ENCODE measurements at regions not wholly inside any gene's neighbourhood (a gene's known extent, or its start where the extent isn't known, plus 50 kb on each side); places are given as distances from the start of the nearest gene placed in this dataset.

DNA sequence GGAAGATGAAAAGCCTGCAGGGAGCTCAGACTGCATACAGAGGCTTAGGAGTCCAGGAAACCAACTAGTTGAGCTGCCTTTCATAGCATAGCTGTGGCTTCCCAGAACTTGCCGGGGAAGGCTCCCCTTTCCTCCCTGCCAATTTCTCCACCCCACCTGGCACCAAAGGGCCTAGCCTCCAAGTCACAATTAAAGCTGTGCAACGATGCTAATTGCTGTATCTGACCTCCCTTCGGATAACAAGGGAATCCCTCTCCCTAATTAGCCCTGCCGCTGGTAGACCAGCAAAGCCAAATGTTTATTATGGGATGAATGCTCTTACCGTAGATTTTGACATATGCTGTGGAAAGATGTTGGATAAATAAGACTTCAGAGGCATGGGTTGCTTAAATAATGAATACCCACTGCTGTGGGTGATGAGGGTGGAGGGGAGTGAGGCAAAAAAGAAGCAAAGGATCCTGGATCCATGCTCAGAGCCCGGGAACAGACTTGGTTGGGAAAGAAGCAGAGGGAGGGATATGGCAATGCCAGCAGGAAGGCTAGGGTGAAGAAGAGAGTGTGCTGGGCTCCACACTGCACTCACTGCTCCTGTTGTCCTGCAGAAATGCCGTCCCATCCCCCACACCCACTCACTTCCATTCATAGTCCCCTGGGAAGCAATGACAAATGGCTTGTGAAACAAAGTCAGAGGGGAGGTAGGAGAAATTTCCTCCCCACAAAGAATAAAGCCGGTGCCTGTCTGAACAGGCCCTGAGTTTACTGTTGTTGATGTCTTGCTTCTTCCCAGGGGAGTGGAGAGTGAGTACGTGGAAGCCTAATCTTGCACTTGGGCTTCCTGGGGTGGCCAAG, 608.1 kb upstream of the CADM1 start:
- DNase-seq (ENCODE audit: low read depth): no peak
- TF ChIP-seq, protein P1, sequence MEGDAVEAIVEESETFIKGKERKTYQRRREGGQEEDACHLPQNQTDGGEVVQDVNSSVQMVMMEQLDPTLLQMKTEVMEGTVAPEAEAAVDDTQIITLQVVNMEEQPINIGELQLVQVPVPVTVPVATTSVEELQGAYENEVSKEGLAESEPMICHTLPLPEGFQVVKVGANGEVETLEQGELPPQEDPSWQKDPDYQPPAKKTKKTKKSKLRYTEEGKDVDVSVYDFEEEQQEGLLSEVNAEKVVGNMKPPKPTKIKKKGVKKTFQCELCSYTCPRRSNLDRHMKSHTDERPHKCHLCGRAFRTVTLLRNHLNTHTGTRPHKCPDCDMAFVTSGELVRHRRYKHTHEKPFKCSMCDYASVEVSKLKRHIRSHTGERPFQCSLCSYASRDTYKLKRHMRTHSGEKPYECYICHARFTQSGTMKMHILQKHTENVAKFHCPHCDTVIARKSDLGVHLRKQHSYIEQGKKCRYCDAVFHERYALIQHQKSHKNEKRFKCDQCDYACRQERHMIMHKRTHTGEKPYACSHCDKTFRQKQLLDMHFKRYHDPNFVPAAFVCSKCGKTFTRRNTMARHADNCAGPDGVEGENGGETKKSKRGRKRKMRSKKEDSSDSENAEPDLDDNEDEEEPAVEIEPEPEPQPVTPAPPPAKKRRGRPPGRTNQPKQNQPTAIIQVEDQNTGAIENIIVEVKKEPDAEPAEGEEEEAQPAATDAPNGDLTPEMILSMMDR (conservative IDR thresholded peaks at IDR 0.05; ENCODE audit: control insufficient read depth, insufficient read depth, low read depth, low read length): no peak
- no peak overlapping the region for H3K4me3 ChIP-seq (ENCODE audit: control insufficient read depth, low read depth, low read length)

DNA sequence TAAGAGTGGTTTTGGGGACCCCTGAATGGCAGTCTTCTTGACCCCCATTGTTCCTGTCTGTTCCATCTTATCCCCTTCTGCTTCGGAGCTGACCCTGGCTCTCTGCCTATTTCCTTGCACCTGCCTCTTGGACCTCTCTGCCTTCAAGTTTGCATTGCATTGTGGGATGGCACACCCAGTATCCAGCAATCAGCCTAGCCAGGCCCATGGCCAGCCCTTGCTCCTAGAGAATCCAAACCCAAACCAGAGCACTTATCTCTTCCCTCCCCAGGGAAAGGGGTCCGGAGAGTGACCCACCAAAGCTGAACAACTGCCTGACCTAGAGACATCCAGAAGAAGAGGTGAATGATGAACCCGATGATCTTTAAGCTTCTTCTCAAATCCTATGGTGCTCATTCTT, 607.3 kb upstream of the CADM1 start:
- TF ChIP-seq, protein P1 (conservative IDR thresholded peaks at IDR 0.05; ENCODE audit: control insufficient read depth, insufficient read depth, low read depth, low read length): no peak

DNA sequence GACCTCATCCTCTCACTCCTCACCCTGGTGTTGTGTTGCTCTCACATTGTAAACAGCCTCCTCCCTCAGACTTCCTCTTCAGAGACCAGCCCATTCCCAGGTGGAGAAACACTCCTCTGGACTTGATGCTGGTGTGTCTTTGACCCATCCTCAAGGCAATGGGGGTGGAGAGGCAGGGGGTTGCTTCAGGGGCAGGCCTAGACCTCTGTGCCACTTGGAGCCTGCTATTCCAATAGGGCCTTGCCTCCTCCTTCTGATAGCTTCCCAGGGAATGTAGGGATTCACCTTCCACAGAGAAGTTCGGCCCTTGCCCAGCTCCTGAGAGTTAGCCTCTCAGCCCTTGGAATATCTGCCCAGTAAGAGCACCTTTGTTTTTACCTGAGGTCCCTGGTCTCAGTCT, 606.6 kb upstream of the CADM1 start:
- TF ChIP-seq, protein P1 (conservative IDR thresholded peaks at IDR 0.05; ENCODE audit: control insufficient read depth, insufficient read depth, low read depth, low read length): no peak
- no peak for DNase-seq (ENCODE audit: low read depth)
- H3K4me3 ChIP-seq (ENCODE audit: control insufficient read depth, low read depth, low read length): no peak overlapping the region

More for the DNA sequence above, 607.3 kb upstream of the CADM1 start:
- H3K4me3 ChIP-seq (ENCODE audit: control insufficient read depth, low read depth, low read length): no peak overlapping the region
- DNase-seq (ENCODE audit: low read depth): no peak

DNA sequence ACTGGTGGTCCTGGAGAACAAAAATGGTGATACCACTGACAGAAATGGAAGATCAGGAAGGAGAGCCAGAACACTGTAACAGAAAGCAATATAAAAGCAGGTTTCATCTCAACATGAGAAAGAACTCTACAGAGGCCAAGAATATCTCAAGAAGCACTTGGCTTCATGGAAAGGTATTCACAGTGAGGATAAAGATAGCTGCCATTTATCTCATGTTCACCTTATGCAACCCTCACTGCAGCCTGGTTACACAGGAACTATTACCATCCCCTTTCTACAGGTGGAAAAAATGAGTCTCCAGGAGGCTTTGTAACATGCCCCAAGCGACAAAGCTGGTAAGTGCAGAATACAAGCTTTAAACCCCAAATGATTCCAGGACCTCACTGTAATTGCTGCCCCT, 606.1 kb upstream of the CADM1 start:
- TF ChIP-seq, protein P1 (conservative IDR thresholded peaks at IDR 0.05; ENCODE audit: control insufficient read depth, insufficient read depth, low read depth, low read length): no peak
- DNase-seq (ENCODE audit: low read depth): no peak
- H3K4me3 ChIP-seq (ENCODE audit: control insufficient read depth, low read depth, low read length): no peak overlapping the region

DNA sequence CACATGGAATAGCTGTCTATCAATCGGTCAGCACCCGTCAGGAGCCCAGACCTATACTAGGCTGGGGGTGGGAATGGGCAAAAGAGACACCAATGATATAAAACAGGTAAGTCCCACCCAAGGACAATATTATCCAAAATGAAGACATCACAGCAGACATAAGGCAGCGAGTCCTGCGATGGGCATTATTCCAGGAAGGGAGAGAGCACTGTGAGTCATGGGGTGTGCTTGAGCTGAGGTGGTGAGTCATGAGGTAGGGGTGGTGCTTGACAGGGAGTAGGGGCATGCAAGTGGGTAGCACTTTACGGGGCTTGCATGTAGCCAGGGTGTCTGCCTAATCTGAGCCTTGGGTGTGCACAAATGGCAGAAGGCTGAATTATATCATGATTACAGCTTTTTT, 605.0 kb upstream of the CADM1 start:
- TF ChIP-seq, protein P1 (conservative IDR thresholded peaks at IDR 0.05; ENCODE audit: control insufficient read depth, insufficient read depth, low read depth, low read length): no peak
- peak; percentile 29 for DNase-seq (ENCODE audit: low read depth)
- no peak overlapping the region for H3K4me3 ChIP-seq (ENCODE audit: control insufficient read depth, low read depth, low read length)

DNA sequence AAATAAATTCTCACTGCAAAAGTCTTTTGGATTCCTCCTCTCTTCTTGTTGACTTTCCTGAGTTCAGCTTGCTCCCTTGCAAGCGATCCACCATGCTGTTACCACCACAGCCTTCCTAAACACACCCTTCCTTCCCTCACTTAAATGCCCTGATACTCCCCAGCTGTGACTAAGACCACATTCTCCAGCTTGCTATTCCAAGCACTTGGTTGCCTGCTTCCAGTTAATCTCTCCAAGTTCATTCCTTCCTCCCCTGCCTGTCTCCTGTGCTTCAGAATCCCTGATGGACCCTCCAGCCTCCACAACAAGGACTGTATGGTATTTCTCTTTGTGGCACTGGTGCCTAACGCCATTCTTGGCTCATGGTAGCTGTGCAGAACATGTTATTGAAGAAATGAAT, 603.9 kb upstream of the CADM1 start:
- TF ChIP-seq, protein P1 (conservative IDR thresholded peaks at IDR 0.05; ENCODE audit: control insufficient read depth, insufficient read depth, low read depth, low read length): no peak
- no peak for DNase-seq (ENCODE audit: low read depth)
- H3K4me3 ChIP-seq (ENCODE audit: control insufficient read depth, low read depth, low read length): no peak overlapping the region

Data from fibroblast of mammary gland (primary cell).